ENCODE measurements at regions not wholly inside any gene's neighbourhood (a gene's known extent, or its start where the extent isn't known, plus 50 kb on each side); places are given as distances from the start of the nearest gene placed in this dataset.

GRCh38 chr1:60413091-60413490 is 339.5 kb upstream of the C1orf87 start:
- no peak overlapping the region for H3K4me3 ChIP-seq (ENCODE audit: extremely low read depth, insufficient read depth, low read length, poor library complexity, severe bottlenecking)
- no peak overlapping the region for H3K27ac ChIP-seq (ENCODE audit: low read depth, low read length, severe bottlenecking)
- no CpG with 5 or more reads among the region's 1 CpG for WGBS, 2 experiments (ENCODE audit: insufficient coverage in 2 of 2)
- H3K36me3 ChIP-seq (ENCODE audit: control insufficient read depth, insufficient read depth, low read length) = no peaks in the 10 kb centered on the region
- H3K4me1 ChIP-seq (ENCODE audit: control insufficient read depth, insufficient read depth, low read length, poor library complexity, severe bottlenecking) = no peaks in the 10 kb centered on the region
- H3K9me3 ChIP-seq (ENCODE audit: control insufficient read depth, low read length) = no peaks in the 10 kb centered on the region

- Histone ChIP-seq H3K9me3 (ENCODE audit: control insufficient read depth, low read length) (no peaks in the 10 kb centered on the region), H3K4me1 (ENCODE audit: control insufficient read depth, insufficient read depth, low read length, poor library complexity, severe bottlenecking) (no peaks in the 10 kb centered on the region), H3K4me3 (ENCODE audit: extremely low read depth, insufficient read depth, low read length, poor library complexity, severe bottlenecking) (no peak overlapping the region), H3K27ac (ENCODE audit: low read depth, low read length, severe bottlenecking) (no peak overlapping the region), H3K36me3 (ENCODE audit: control insufficient read depth, insufficient read depth, low read length) (no peaks in the 10 kb centered on the region)
- 64 to 100% methylated on average over 1 of the region's 2 CpGs for WGBS, 2 experiments (ENCODE audit: insufficient coverage in 2 of 2)
Observed at GRCh38 chr1:60411591-60411990, 338.0 kb upstream of the C1orf87 start.

DNA sequence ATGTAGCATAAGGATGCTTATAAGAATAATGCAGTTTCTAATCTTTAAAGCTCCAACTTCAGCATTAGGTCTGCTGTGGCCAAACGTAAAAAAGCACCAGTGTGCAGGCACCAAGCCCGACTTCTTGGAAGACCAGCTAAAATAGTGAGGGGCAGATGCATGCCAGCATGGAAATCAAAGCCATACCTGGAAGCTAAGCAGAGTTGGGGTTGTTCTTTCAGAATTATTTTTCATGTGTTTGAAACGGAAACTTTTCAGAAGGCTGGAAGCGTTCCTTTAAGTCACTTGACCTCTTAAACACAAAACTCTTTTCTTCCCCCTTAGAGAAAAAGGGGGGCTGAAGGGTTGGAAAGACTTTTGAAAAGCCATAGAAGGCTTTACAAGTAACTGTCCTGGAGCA is 329.2 kb upstream of the C1orf87 start:
- WGBS, 2 experiments (ENCODE audit: insufficient coverage in 2 of 2) = 47% methylated on average over 2 of the region's 4 CpGs; no CpG with 5 or more reads in 1 of the 2 experiments
- Histone ChIP-seq H3K27ac (ENCODE audit: low read depth, low read length, severe bottlenecking) (no peak overlapping the region), H3K4me1 (ENCODE audit: control insufficient read depth, insufficient read depth, low read length, poor library complexity, severe bottlenecking) (no peaks in the 10 kb centered on the region), H3K36me3 (ENCODE audit: control insufficient read depth, insufficient read depth, low read length) (no peaks in the 10 kb centered on the region), H3K4me3 (ENCODE audit: extremely low read depth, insufficient read depth, low read length, poor library complexity, severe bottlenecking) (no peak overlapping the region), H3K9me3 (ENCODE audit: control insufficient read depth, low read length) (no peaks in the 10 kb centered on the region)

- no peaks in the 10 kb centered on the region for H3K4me1 ChIP-seq (ENCODE audit: control insufficient read depth, insufficient read depth, low read length, poor library complexity, severe bottlenecking)
- no peak overlapping the region for H3K27ac ChIP-seq (ENCODE audit: low read depth, low read length, severe bottlenecking)
Observed at GRCh38 chr1:60402216-60402615, 328.6 kb upstream of the C1orf87 start.

GRCh38 chr1:60394436-60394835 is 320.9 kb upstream of the C1orf87 start:
- no peak overlapping the region for H3K4me3 ChIP-seq (ENCODE audit: extremely low read depth, insufficient read depth, low read length, poor library complexity, severe bottlenecking)
- no peaks in the 10 kb centered on the region for H3K4me1 ChIP-seq (ENCODE audit: control insufficient read depth, insufficient read depth, low read length, poor library complexity, severe bottlenecking)
- no peaks in the 10 kb centered on the region for H3K9me3 ChIP-seq (ENCODE audit: control insufficient read depth, low read length)
- 80% methylated on average over 1 of the region's 3 CpGs for WGBS, 2 experiments (ENCODE audit: insufficient coverage in 2 of 2)
- no peaks in the 10 kb centered on the region for H3K36me3 ChIP-seq (ENCODE audit: control insufficient read depth, insufficient read depth, low read length)
- H3K27ac ChIP-seq (ENCODE audit: low read depth, low read length, severe bottlenecking) = no peak overlapping the region

More at GRCh38 chr1:60402216-60402615, 328.6 kb upstream of the C1orf87 start:
- Histone ChIP-seq H3K36me3 (ENCODE audit: control insufficient read depth, insufficient read depth, low read length) (no peaks in the 10 kb centered on the region), H3K9me3 (ENCODE audit: control insufficient read depth, low read length) (no peaks in the 10 kb centered on the region), H3K4me3 (ENCODE audit: extremely low read depth, insufficient read depth, low read length, poor library complexity, severe bottlenecking) (no peak overlapping the region)
- WGBS, 2 experiments (ENCODE audit: insufficient coverage in 2 of 2) = 80% methylated on average over 1 of the region's 3 CpGs; no CpG with 5 or more reads in 1 of the 2 experiments

DNA sequence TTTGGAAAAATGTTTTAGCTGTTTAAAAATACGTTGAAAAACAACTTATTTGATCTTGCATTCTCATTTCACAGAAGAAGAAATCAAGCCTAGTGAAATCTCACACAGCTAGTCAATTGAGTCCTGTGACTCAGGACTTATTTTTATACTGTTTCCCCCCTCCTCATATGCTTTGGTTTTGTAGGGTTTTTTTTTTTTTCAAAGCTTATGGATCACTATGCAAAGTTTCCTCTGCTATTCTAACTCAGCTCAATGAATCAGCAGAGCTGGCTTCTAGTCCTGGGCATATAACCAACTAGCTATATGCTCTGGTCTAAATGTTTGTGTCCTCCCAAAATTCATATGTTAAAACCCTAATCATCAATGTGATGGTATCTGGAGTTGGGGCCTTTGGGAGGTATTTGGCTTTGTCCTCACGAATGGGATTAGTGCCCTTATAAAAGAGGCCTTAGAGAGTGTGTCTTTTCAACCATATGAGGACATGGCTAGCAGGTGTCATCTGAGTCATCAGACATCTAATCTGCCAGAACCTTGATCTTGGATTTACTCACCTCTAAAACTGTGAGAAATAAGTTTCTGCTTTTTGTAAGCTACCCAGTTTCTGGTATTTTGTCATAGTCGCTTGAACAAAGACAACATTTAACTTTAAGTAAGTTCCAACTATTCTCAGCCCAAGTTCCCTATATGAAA is 317.2 kb upstream of the C1orf87 start:
- WGBS, 2 experiments (ENCODE audit: insufficient coverage in 2 of 2) = no CpG with 5 or more reads among the region's 3 CpGs
- Histone ChIP-seq H3K4me3 (ENCODE audit: extremely low read depth, insufficient read depth, low read length, poor library complexity, severe bottlenecking) (no peak overlapping the region), H3K27ac (ENCODE audit: low read depth, low read length, severe bottlenecking) (no peak overlapping the region), H3K36me3 (ENCODE audit: control insufficient read depth, insufficient read depth, low read length) (no peaks in the 10 kb centered on the region), H3K4me1 (ENCODE audit: control insufficient read depth, insufficient read depth, low read length, poor library complexity, severe bottlenecking) (no peaks in the 10 kb centered on the region), H3K9me3 (ENCODE audit: control insufficient read depth, low read length) (no peaks in the 10 kb centered on the region)

GRCh38 chr1:60388092-60388987 is 314.8 kb upstream of the C1orf87 start:
- H3K27ac ChIP-seq (ENCODE audit: low read depth, low read length, severe bottlenecking) = no peak overlapping the region
- no peaks in the 10 kb centered on the region for H3K9me3 ChIP-seq (ENCODE audit: control insufficient read depth, low read length)
- 86 to 94% methylated on average over 5 to 6 of the region's 7 CpGs for WGBS, 2 experiments (ENCODE audit: insufficient coverage in 2 of 2)
- no peak overlapping the region for H3K4me3 ChIP-seq (ENCODE audit: extremely low read depth, insufficient read depth, low read length, poor library complexity, severe bottlenecking)
- no peaks in the 10 kb centered on the region for H3K36me3 ChIP-seq (ENCODE audit: control insufficient read depth, insufficient read depth, low read length)
- no peaks in the 10 kb centered on the region for H3K4me1 ChIP-seq (ENCODE audit: control insufficient read depth, insufficient read depth, low read length, poor library complexity, severe bottlenecking)

GRCh38 chr1:60387175-60387574 is 313.6 kb upstream of the C1orf87 start:
- H3K4me1 ChIP-seq (ENCODE audit: control insufficient read depth, insufficient read depth, low read length, poor library complexity, severe bottlenecking) = no peaks in the 10 kb centered on the region
- no peaks in the 10 kb centered on the region for H3K36me3 ChIP-seq (ENCODE audit: control insufficient read depth, insufficient read depth, low read length)
- 79 to 91% methylated on average over 2 of the region's 2 CpGs for WGBS, 2 experiments (ENCODE audit: insufficient coverage in 2 of 2)

GRCh38 chr1:60386249-60386648 is 312.7 kb upstream of the C1orf87 start:
- Histone ChIP-seq H3K4me1 (ENCODE audit: control insufficient read depth, insufficient read depth, low read length, poor library complexity, severe bottlenecking) (no peaks in the 10 kb centered on the region), H3K36me3 (ENCODE audit: control insufficient read depth, insufficient read depth, low read length) (no peaks in the 10 kb centered on the region), H3K9me3 (ENCODE audit: control insufficient read depth, low read length) (no peaks in the 10 kb centered on the region), H3K27ac (ENCODE audit: low read depth, low read length, severe bottlenecking) (no peak overlapping the region), H3K4me3 (ENCODE audit: extremely low read depth, insufficient read depth, low read length, poor library complexity, severe bottlenecking) (no peak overlapping the region)
- WGBS, 2 experiments (ENCODE audit: insufficient coverage in 2 of 2) = 33 to 70% methylated on average over 1 of the region's 3 CpGs

More at GRCh38 chr1:60387175-60387574, 313.6 kb upstream of the C1orf87 start:
- no peak overlapping the region for H3K27ac ChIP-seq (ENCODE audit: low read depth, low read length, severe bottlenecking)
- no peak overlapping the region for H3K4me3 ChIP-seq (ENCODE audit: extremely low read depth, insufficient read depth, low read length, poor library complexity, severe bottlenecking)
- H3K9me3 ChIP-seq (ENCODE audit: control insufficient read depth, low read length) = no peaks in the 10 kb centered on the region

- Histone ChIP-seq H3K4me3 (ENCODE audit: extremely low read depth, insufficient read depth, low read length, poor library complexity, severe bottlenecking) (no peak overlapping the region), H3K4me1 (ENCODE audit: control insufficient read depth, insufficient read depth, low read length, poor library complexity, severe bottlenecking) (no peaks in the 10 kb centered on the region), H3K36me3 (ENCODE audit: control insufficient read depth, insufficient read depth, low read length) (no peaks in the 10 kb centered on the region), H3K27ac (ENCODE audit: low read depth, low read length, severe bottlenecking) (no peak overlapping the region), H3K9me3 (ENCODE audit: control insufficient read depth, low read length) (no peaks in the 10 kb centered on the region)
- 87 to 90% methylated on average over 1 of the region's 1 CpG for WGBS, 2 experiments (ENCODE audit: insufficient coverage in 2 of 2)
Observed at GRCh38 chr1:60376196-60376595, 302.6 kb upstream of the C1orf87 start.

GRCh38 chr1:60374537-60374936 is 301.0 kb upstream of the C1orf87 start:
- WGBS, 2 experiments (ENCODE audit: insufficient coverage in 2 of 2) = 71 to 79% methylated on average over 1 of the region's 1 CpG
- Histone ChIP-seq H3K9me3 (ENCODE audit: control insufficient read depth, low read length) (no peaks in the 10 kb centered on the region), H3K27ac (ENCODE audit: low read depth, low read length, severe bottlenecking) (no peak overlapping the region), H3K4me3 (ENCODE audit: extremely low read depth, insufficient read depth, low read length, poor library complexity, severe bottlenecking) (no peak overlapping the region), H3K4me1 (ENCODE audit: control insufficient read depth, insufficient read depth, low read length, poor library complexity, severe bottlenecking) (no peaks in the 10 kb centered on the region), H3K36me3 (ENCODE audit: control insufficient read depth, insufficient read depth, low read length) (no peaks in the 10 kb centered on the region)

All from mesodermal cell (in vitro differentiated cells).